BJ (cell line): ENCODE measurements at regions not wholly inside any gene's neighbourhood (a gene's known extent, or its start where the extent isn't known, plus 50 kb on each side); places are given as distances from the start of the nearest gene placed in this dataset.

Experiments used
- CTCF ChIA-PET: fragments of 350-600 bp; formaldehyde crosslinking; extraction: SDS; loops from one replicate; lab custom pipeline; 2021; ENCODE audit warnings: antibody characterized with exemption, inconsistent platforms; lab: Yijun Ruan, JAX
- POLR2A ChIA-PET: fragments of 300-600 bp; sonication (Branson Sonifier 250); formaldehyde crosslinking; extraction: SDS; loops from one replicate; lab custom pipeline; 2021; ENCODE audit warnings: antibody characterized with exemption; lab: Charles Lee
- DNase-seq: peaks from one replicate; pipeline ENCODE4 v3.0.0-alpha.2; 2011; ENCODE audit warnings: low read depth
- H3K27me3 ChIP-seq: 2 replicates; pipeline ENCODE4 v1.6.0; 2011; ENCODE audit warnings: low read length; ENCODE audit not compliant: control insufficient read depth, insufficient read depth
- H3K36me3 ChIP-seq: 2 replicates; pipeline ENCODE4 v1.5.1; 2011; ENCODE audit warnings: low read length; ENCODE audit not compliant: control insufficient read depth, insufficient read depth
- H3K4me3 ChIP-seq: 2 replicates; pipeline ENCODE4 v1.5.1; 2011; ENCODE audit warnings: low read depth, mild to moderate bottlenecking, control low read depth, low read length
- CTCF ChIP-seq: IDR thresholded peaks from 2 replicates; pipeline ENCODE4 v1.5.1; 2011; ENCODE audit warnings: low read depth, mild to moderate bottlenecking, control low read depth, inconsistent platforms, low read length, moderate library complexity; ENCODE audit not compliant: insufficient read depth

GRCh38 chr6:12440981-12441380 is 150.8 kb downstream of the EDN1 start:
- no peak for TF ChIP-seq CTCF
- ChIA-PET POLR2A (no interaction called here), CTCF (interaction anchor here (1.0 kb wide), 2 partner anchors 17 kb away, joined by 3 read pairs; no protein-coding TSS in a partner anchor)
- no peak overlapping the region for H3K4me3 ChIP-seq
- no peaks in the 10 kb centered on the region for H3K27me3 ChIP-seq
- DNase-seq = no peak
- no peaks in the 10 kb centered on the region for H3K36me3 ChIP-seq

- Histone ChIP-seq H3K36me3 (no peaks in the 10 kb centered on the region), H3K27me3 (peaks cover 2% of the 10 kb centered on the region; the same call in 1 of the 2 replicates), H3K4me3 (no peak overlapping the region)
- ChIA-PET POLR2A (no interaction called here), CTCF (no interaction called here)
- DNase-seq = no peak
- TF ChIP-seq CTCF = no peak
Measured at GRCh38 chr6:12442455-12442854, 152.3 kb downstream of the EDN1 start.

DNA sequence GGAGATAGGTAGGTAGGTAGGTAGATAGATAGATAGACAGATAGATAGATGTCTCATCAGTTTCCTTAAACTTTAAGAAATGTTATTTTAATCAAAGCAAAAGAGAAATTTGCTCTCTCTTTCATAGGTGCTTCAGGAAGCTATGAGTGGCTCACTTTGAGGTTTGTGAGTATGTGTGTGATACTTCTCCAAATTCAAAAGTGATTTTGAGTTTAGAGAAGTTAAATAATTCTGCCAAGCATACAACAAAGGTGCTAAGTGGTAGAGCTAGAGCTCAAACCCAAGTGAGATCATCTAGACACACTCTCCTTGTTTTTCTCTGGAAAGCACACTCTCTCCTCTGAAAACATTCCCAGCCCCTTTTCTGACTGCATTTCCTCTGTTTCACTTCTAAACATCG is 156.2 kb downstream of the EDN1 start:
- Histone ChIP-seq H3K36me3 (no peaks in the 10 kb centered on the region), H3K27me3 (peaks cover 2% of the 10 kb centered on the region; the same call in 1 of the 2 replicates), H3K4me3 (no peak overlapping the region)
- TF ChIP-seq CTCF = no peak
- CTCF ChIA-PET = no interaction called here
- DNase-seq = no peak
- POLR2A ChIA-PET = no interaction called here

GRCh38 chr6:12449447-12449846 is 159.3 kb downstream of the EDN1 start:
- ChIA-PET CTCF (no interaction called here), POLR2A (no interaction called here)
- peaks cover 2% of the 10 kb centered on the region; the same call in 1 of the 2 replicates for H3K27me3 ChIP-seq
- H3K36me3 ChIP-seq = no peaks in the 10 kb centered on the region
- H3K4me3 ChIP-seq = no peak overlapping the region
- TF ChIP-seq CTCF = no peak
- no peak for DNase-seq

- DNase-seq = no peak
- no peak for TF ChIP-seq CTCF
- POLR2A ChIA-PET = no interaction called here
- CTCF ChIA-PET = no interaction called here
- Histone ChIP-seq H3K36me3 (no peaks in the 10 kb centered on the region), H3K4me3 (no peak overlapping the region), H3K27me3 (peaks cover 2% of the 10 kb centered on the region; the same call in 1 of the 2 replicates)
Measured at GRCh38 chr6:12450467-12450866, 160.3 kb downstream of the EDN1 start.
